Activated B cell treated with CpG ODN at 0.5 μM for 24 hours (primary cell): ENCODE measurements at regions not wholly inside any gene's neighbourhood (a gene's known extent, or its start where the extent isn't known, plus 50 kb on each side); places are given as distances from the start of the nearest gene placed in this dataset.

Experiments
- ATAC-seq: fragments of 200-7000 bp; cut with Tn5 transposase; one replicate; pipeline ENCODE4 v1.10.0; 2021; ENCODE audit warnings: low read depth, mild to moderate bottlenecking, moderate library complexity
- CTCF ChIA-PET: fragments of 350-600 bp; sonication (Branson Sonifier 250); formaldehyde crosslinking; loops from one replicate; lab custom pipeline; 2021; ENCODE audit warnings: antibody characterized with exemption; lab: Charles Lee
- POLR2A ChIA-PET: fragments of 350-600 bp; sonication (Branson Sonifier 250); formaldehyde crosslinking; loops from one replicate; lab custom pipeline; 2021; ENCODE audit warnings: antibody characterized with exemption; lab: Charles Lee
- DNase-seq: peaks from one replicate; pipeline ENCODE4 v3.0.0; 2022
- H3K27ac Mint-ChIP-seq: one replicate; pipeline ENCODE4 v1.8.0; 2020; ENCODE audit warnings: mixed read lengths
- H3K27me3 Mint-ChIP-seq: one replicate; pipeline ENCODE4 v1.8.0; 2021; ENCODE audit warnings: mixed read lengths
- H3K36me3 Mint-ChIP-seq: one replicate; pipeline ENCODE4 v1.8.0; 2021; ENCODE audit warnings: low read depth, mixed read lengths
- H3K4me1 Mint-ChIP-seq: one replicate; pipeline ENCODE4 v1.8.0; 2021; ENCODE audit warnings: mixed read lengths
- H3K4me3 Mint-ChIP-seq: one replicate; pipeline ENCODE4 v1.8.0; 2020; ENCODE audit warnings: mild to moderate bottlenecking, mixed read lengths
- H3K9me3 Mint-ChIP-seq: one replicate; pipeline ENCODE4 v1.8.0; 2020; ENCODE audit warnings: mixed read lengths
- intact Hi-C: fragments of 100-400 bp; cut with micrococcal nuclease; formaldehyde crosslinking; loops from one replicate; pipeline ENCODE4 v1.15.1; 2024
- TF ChIP-seq, protein P1 (sequence below): fragments of 200-600 bp; IDR thresholded peaks from one replicate; pipeline ENCODE4 v1.8.0; 2022; ENCODE audit warnings: antibody characterized with exemption, mild to moderate bottlenecking

- Mint-ChIP-seq H3K27ac (no peak overlapping the region), H3K9me3 (no peaks in the 10 kb centered on the region), H3K4me1 (no peaks in the 10 kb centered on the region), H3K27me3 (peaks cover 21% of the 10 kb centered on the region), H3K4me3 (no peak overlapping the region), H3K36me3 (no peaks in the 10 kb centered on the region)
- ChIA-PET POLR2A (no interaction called here), CTCF (no interaction called here)
- ATAC-seq (no peak), DNase-seq (no peak)
- intact Hi-C loops: no loop called here
- TF ChIP-seq, protein P1, sequence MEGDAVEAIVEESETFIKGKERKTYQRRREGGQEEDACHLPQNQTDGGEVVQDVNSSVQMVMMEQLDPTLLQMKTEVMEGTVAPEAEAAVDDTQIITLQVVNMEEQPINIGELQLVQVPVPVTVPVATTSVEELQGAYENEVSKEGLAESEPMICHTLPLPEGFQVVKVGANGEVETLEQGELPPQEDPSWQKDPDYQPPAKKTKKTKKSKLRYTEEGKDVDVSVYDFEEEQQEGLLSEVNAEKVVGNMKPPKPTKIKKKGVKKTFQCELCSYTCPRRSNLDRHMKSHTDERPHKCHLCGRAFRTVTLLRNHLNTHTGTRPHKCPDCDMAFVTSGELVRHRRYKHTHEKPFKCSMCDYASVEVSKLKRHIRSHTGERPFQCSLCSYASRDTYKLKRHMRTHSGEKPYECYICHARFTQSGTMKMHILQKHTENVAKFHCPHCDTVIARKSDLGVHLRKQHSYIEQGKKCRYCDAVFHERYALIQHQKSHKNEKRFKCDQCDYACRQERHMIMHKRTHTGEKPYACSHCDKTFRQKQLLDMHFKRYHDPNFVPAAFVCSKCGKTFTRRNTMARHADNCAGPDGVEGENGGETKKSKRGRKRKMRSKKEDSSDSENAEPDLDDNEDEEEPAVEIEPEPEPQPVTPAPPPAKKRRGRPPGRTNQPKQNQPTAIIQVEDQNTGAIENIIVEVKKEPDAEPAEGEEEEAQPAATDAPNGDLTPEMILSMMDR: no peak
Measured at GRCh38 chr1:53383136-53383870, 55.4 kb upstream of the LRP8 start.

DNA sequence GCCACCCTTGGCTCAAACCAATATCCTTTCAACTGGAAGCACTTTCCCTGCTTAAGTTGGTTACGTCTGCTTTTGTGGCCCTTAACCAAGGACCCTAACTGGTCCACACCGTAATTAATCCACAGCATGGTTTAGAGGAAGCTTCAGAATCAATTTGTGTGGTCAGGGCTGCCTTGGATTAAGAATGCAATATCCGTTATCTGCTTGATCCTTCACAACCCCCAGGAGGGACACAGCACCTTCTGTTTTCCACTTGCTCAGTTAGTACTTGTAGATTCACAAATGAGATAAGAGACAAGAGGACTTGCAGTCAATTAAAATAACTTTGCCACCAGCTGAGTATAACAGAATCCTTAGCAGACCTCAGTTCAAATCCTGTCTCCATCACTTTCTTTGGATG lies 56.9 kb upstream of the LRP8 start:
- POLR2A ChIA-PET: no interaction called here
- intact Hi-C loops: no loop called here
- H3K4me3 Mint-ChIP-seq: no peak overlapping the region
- DNase-seq (no peak), ATAC-seq (no peak)
- H3K27ac Mint-ChIP-seq: no peak overlapping the region
- H3K36me3 Mint-ChIP-seq: no peaks in the 10 kb centered on the region
- H3K27me3 Mint-ChIP-seq: peaks cover 17% of the 10 kb centered on the region
- CTCF ChIA-PET: no interaction called here
- no peaks in the 10 kb centered on the region for H3K9me3 Mint-ChIP-seq
- TF ChIP-seq, protein P1: no peak
- peaks cover 2% of the 10 kb centered on the region for H3K4me1 Mint-ChIP-seq

- Mint-ChIP-seq H3K27me3 (peaks cover 11% of the 10 kb centered on the region), H3K4me1 (peaks cover 9% of the 10 kb centered on the region), H3K27ac (no peak overlapping the region), H3K9me3 (no peaks in the 10 kb centered on the region), H3K4me3 (no peak overlapping the region), H3K36me3 (no peaks in the 10 kb centered on the region)
- DNase-seq (no peak), ATAC-seq (no peak)
- TF ChIP-seq, protein P1: no peak
- ChIA-PET CTCF (interaction anchor here (12.3 kb wide), 1 partner anchor 108 kb away, joined by 214 read pairs; no protein-coding TSS in a partner anchor), POLR2A (no interaction called here)
- intact Hi-C loops: no loop called here
Measured at GRCh38 chr1:53385276-53386225, 57.7 kb upstream of the LRP8 start.

- ATAC-seq: no peak
- no peaks in the 10 kb centered on the region for H3K36me3 Mint-ChIP-seq
- CTCF ChIA-PET: interaction anchor here (12.3 kb wide), 1 partner anchor 112 kb away, joined by 214 read pairs; no protein-coding TSS in a partner anchor
Measured at GRCh38 chr1:53388963-53389362, 61.1 kb upstream of the LRP8 start.

More at GRCh38 chr1:53388963-53389362, 61.1 kb upstream of the LRP8 start:
- no peak for DNase-seq
- Mint-ChIP-seq H3K9me3 (no peaks in the 10 kb centered on the region), H3K27ac (no peak overlapping the region), H3K27me3 (no peaks in the 10 kb centered on the region), H3K4me1 (peaks cover 13% of the 10 kb centered on the region), H3K4me3 (no peak overlapping the region)
- intact Hi-C loops: no loop called here
- TF ChIP-seq, protein P1: no peak
- POLR2A ChIA-PET: no interaction called here
